ENCODE measurements at regions not wholly inside any gene's neighbourhood (a gene's known extent, or its start where the extent isn't known, plus 50 kb on each side); places are given as distances from the start of the nearest gene placed in this dataset.

GRCh38 chr2:131682122-131682944, 154.6 kb downstream of the CCDC74A start (continued):
- peak; percentile 3 to 84; a peak in 3 of 4 replicates for TF ChIP-seq HDAC2 (IDR thresholded peaks at IDR 0.05; ENCODE audit: borderline replicate concordance in 1 of 2, low read depth in 2 of 2, low read length in 2 of 2)
- TF ChIP-seq USF2 (IDR thresholded peaks at IDR 0.05; ENCODE audit: low read length), result no peak
- TF ChIP-seq E2F6 (IDR thresholded peaks at IDR 0.05), result peak; percentile 78
- TF ChIP-seq POLR2AphosphoS5 (IDR thresholded peaks at IDR 0.05; ENCODE audit: low read depth, low read length), result peak; percentile 86; the same call in 1 of the 2 replicates
- TF ChIP-seq ASH2L (IDR thresholded peaks at IDR 0.05; ENCODE audit: low read length), result peak; percentile 85
- no peak for TF ChIP-seq CEBPB (IDR thresholded peaks at IDR 0.05; ENCODE audit: low read depth, low read length)
- TF ChIP-seq SP1 (IDR thresholded peaks at IDR 0.05; ENCODE audit: low read depth, low read length), result no peak
- TF ChIP-seq CTCF (IDR thresholded peaks at IDR 0.05; ENCODE audit: control extremely low read depth in 1 of 3, insufficient read depth in 1 of 3, low read depth in 1 of 3, low read length in 3 of 3), result peak in 2 of 3 experiments; percentile 24 to 26; a peak in 3 of 4 replicates
